Mammary epithelial cell (primary cell): ENCODE measurements at regions not wholly inside any gene's neighbourhood (a gene's known extent, or its start where the extent isn't known, plus 50 kb on each side); places are given as distances from the start of the nearest gene placed in this dataset.

ENCODE experiments used
- CTCF ChIP-seq, 2 donors: IDR thresholded peaks in 1 of 2; conservative IDR thresholded peaks in 1 of 2; 2 replicates each; pipeline ENCODE4 v1.5.1; 2011 to 2012; ENCODE audit warnings: inconsistent platforms in 2 of 2, low read length in 2 of 2, mild to moderate bottlenecking in 2 of 2, control low read depth in 1 of 2, low read depth in 1 of 2; ENCODE audit not compliant: insufficient read depth in 1 of 2; ENCODE audit errors: extremely low read depth in 1 of 2
- EZH2 ChIP-seq: IDR thresholded peaks from 2 replicates; pipeline ENCODE4 v1.6.1; 2012; ENCODE audit warnings: low read length, inconsistent platforms, borderline replicate concordance

GRCh38 chr2:76498360-76498759 is 787.6 kb upstream of the GCFC2 start:
- TF ChIP-seq CTCF (conservative IDR thresholded peaks at IDR 0.05 in 1 of 2, IDR thresholded peaks at IDR 0.05 in 1 of 2; ENCODE audit: extremely low read depth in 1 of 2, insufficient read depth in 1 of 2, low read depth in 1 of 2, low read length in 2 of 2) (no peak), EZH2 (no peak)
